LNCaP clone FGC (cell line): ENCODE measurements at regions not wholly inside any gene's neighbourhood (a gene's known extent, or its start where the extent isn't known, plus 50 kb on each side); places are given as distances from the start of the nearest gene placed in this dataset.

ENCODE experiments used
- DNase-seq: peaks from one replicate; pipeline ENCODE4 v3.0.0-alpha.2; 2011; ENCODE audit warnings: low read depth
- H3K4me3 ChIP-seq: 2 replicates; pipeline ENCODE4 v1.5.1; 2011; ENCODE audit warnings: mild to moderate bottlenecking, low read depth, low read length, control low read depth
- CTCF ChIP-seq: IDR thresholded peaks from 2 replicates; pipeline ENCODE4 v1.5.1; 2012; ENCODE audit warnings: mild to moderate bottlenecking; ENCODE audit not compliant: control insufficient read depth, insufficient read depth; ENCODE audit errors: extremely low read depth

DNA sequence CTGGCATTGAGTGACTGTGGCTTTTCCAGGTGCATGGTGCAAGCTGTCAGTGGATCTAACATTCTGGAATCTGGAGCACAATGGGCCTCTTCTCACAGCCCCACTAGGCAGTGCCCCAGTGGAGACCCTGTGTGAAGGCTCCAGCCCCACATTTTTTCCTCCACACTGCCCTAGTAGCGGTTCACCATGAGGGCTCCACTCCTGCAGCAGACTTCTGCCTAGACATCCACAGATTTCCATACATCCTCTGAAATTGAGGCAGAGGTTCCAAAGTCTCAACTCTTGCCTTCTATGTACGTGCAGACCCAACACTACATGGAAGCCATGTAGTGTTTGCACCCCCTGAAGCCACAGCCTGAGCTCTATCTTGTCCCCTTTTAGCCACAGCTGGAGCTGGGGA, 118.0 kb upstream of the BMP5 start:
- TF ChIP-seq CTCF: no peak
- DNase-seq: no peak
- H3K4me3 ChIP-seq: no peak overlapping the region

DNA sequence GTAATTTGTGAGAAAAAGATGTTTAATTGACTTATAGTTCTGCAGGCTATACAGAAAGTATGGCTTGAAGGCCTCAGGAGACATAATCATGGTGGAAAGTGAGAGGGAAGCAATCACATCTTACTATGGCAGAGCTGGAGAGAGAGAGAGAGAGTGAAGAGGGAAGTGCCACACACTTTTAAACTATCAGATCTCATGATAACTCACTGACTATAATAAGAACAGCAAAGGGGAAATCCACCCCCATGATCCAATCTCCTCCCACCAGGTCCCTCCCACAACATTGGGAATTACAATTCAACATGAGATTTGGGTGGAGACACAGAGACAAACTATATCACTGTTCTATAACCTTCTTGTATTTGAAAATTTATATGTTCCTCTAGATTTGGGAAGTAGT, 117.2 kb upstream of the BMP5 start:
- DNase-seq: no peak
- no peak for TF ChIP-seq CTCF
- no peak overlapping the region for H3K4me3 ChIP-seq

GRCh38 chr6:55985309-55985708, 109.9 kb upstream of the BMP5 start:
- no peak for TF ChIP-seq CTCF
- DNase-seq: no peak
- no peak overlapping the region for H3K4me3 ChIP-seq

DNA sequence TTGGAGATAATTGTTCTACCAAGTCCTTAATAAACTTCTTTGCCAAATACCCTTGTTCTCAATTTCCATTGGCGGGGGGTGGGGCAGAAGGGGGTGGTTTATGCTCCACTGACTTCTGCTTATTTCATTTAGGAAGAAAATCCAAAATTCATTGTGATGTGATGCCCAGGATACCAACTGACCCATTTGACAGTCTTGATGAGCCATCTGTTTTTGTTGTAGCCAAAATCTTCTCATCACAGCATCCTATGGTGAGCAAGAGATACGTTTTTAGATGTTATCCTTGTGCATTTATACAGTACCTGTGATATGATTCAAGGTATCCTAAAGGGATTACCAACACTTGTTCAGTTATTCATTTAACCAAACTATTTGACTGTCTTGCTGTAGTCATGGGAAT, 108.5 kb upstream of the BMP5 start:
- no peak for TF ChIP-seq CTCF
- DNase-seq: no peak
- H3K4me3 ChIP-seq: no peak overlapping the region

DNA sequence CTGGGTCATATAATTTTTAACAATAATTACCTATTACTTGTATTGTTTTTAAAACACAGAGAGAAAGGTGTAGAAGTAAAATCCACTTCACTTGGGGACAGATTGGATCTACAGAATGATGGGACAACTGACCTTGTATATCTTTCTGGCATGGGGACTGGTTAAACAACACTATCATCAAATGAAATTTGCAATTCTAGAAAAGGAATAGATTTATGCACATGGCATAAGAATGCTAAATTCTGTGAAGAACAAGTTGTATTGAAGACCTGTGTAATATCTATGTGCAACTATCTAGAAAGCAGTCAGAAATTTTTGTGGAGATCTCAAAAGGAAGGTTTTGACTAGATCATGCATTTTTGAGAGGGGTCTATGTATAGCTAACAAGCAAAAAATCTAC, 106.3 kb upstream of the BMP5 start:
- no peak overlapping the region for H3K4me3 ChIP-seq
- DNase-seq: no peak
- no peak for TF ChIP-seq CTCF

- peak; percentile 1 for DNase-seq
- H3K4me3 ChIP-seq: no peak overlapping the region
- peak; percentile 60 for TF ChIP-seq CTCF
Observed at GRCh38 chr6:55980627-55981211, 105.3 kb upstream of the BMP5 start.

DNA sequence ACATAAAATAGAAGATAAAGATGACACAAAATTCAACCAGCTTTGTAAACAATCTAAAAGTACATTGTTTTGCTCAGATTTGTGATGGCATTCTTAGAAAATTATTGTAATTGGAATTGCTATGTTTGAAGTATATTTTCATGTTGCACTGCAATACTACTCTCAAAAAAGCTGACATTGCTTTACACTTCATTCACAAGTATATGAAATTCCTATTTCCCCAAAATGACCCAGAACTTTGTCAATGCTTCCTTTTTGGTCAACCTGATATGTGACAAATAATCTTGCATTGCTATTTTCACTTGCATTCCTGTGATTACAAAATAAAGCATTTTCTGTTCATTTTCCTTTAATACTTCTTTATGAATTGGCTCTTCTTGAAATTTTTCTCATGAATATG, 104.1 kb upstream of the BMP5 start:
- no peak for DNase-seq
- no peak for TF ChIP-seq CTCF
- H3K4me3 ChIP-seq: no peak overlapping the region
